ENCODE measurements at regions not wholly inside any gene's neighbourhood (a gene's known extent, or its start where the extent isn't known, plus 50 kb on each side); places are given as distances from the start of the nearest gene placed in this dataset.
"Not testable (repeated sequence)": the region's sequence is repeated elsewhere in the genome, so short reads cannot be mapped to it uniquely, and the experiment has no call there.

DNA sequence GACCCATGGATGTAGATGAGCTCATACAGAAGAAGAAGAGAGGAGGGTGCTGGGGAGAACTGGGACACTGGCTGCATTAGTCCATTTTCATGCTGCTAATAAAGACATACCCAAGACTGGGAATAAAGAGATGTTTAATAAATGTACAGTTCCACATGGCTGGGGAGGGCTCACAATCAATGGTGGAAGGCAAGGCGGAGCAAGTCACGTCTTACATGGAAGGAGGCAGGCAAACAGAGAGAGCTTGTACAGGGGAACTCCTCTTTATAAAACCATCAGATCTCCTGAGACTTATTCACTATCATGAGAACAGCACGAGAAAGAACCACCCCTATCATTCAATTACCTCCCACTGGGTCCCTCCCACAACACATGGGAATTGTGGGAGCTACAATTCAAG lies 625.5 kb downstream of the MATN1 start:
- TF ChIP-seq CTCF (IDR thresholded peaks at IDR 0.05; ENCODE audit: poor library complexity, severe bottlenecking); EP300 (conservative IDR thresholded peaks at IDR 0.05; ENCODE audit: poor library complexity, severe bottlenecking); POLR2AphosphoS5 (IDR thresholded peaks at IDR 0.05): not testable (repeated sequence)

Data from neural cell (in vitro differentiated cells).